ENCODE measurements at regions not wholly inside any gene's neighbourhood (a gene's known extent, or its start where the extent isn't known, plus 50 kb on each side); places are given as distances from the start of the nearest gene placed in this dataset.

GRCh38 chr4:20451986-20452385 is 200.3 kb downstream of the SLIT2 start:
- TF ChIP-seq, protein P1, sequence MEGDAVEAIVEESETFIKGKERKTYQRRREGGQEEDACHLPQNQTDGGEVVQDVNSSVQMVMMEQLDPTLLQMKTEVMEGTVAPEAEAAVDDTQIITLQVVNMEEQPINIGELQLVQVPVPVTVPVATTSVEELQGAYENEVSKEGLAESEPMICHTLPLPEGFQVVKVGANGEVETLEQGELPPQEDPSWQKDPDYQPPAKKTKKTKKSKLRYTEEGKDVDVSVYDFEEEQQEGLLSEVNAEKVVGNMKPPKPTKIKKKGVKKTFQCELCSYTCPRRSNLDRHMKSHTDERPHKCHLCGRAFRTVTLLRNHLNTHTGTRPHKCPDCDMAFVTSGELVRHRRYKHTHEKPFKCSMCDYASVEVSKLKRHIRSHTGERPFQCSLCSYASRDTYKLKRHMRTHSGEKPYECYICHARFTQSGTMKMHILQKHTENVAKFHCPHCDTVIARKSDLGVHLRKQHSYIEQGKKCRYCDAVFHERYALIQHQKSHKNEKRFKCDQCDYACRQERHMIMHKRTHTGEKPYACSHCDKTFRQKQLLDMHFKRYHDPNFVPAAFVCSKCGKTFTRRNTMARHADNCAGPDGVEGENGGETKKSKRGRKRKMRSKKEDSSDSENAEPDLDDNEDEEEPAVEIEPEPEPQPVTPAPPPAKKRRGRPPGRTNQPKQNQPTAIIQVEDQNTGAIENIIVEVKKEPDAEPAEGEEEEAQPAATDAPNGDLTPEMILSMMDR (IDR thresholded peaks at IDR 0.05): no peak
- TF ChIP-seq POLR2AphosphoS5 (IDR thresholded peaks at IDR 0.05): no peak
- no peak for TF ChIP-seq POLR2A (IDR thresholded peaks at IDR 0.05)
- no peak for TF ChIP-seq EP300 (IDR thresholded peaks at IDR 0.05)

Data from suprapubic skin (tissue), 4 donors.